CD4-positive, alpha-beta memory T cell (primary cell): ENCODE measurements at regions not wholly inside any gene's neighbourhood (a gene's known extent, or its start where the extent isn't known, plus 50 kb on each side); places are given as distances from the start of the nearest gene placed in this dataset.
A peak's percentile ranks its signal among the peaks of the same experiment; 100 is the strongest.

Source experiments
- CTCF ChIA-PET: fragments of 350-600 bp; sonication (Branson Sonifier 250); formaldehyde crosslinking; loops from one replicate; lab custom pipeline; 2021; ENCODE audit warnings: inconsistent platforms; ENCODE audit not compliant: partially characterized antibody; lab: Charles Lee
- POLR2A ChIA-PET: fragments of 350-600 bp; sonication (Branson Sonifier 250); formaldehyde crosslinking; loops from one replicate; lab custom pipeline; 2021; ENCODE audit not compliant: partially characterized antibody; lab: Charles Lee
- DNase-seq, 5 donors: peaks; one replicate each; pipeline versions ENCODE4 v3.0.0 to v3.0.0-alpha.2; 2020 to 2022; ENCODE audit warnings: mixed read lengths in 1 of 5
- H3K27ac ChIP-seq: one replicate; pipeline ENCODE4 v1.7.0; 2013; ENCODE audit warnings: low read depth, low read length
- H3K27me3 ChIP-seq: 2 replicates; pipeline ENCODE4 v1.7.0; 2013; ENCODE audit warnings: mild to moderate bottlenecking, low read length, moderate library complexity; ENCODE audit not compliant: insufficient read depth
- H3K36me3 ChIP-seq: 2 replicates; pipeline ENCODE4 v1.7.0; 2013; ENCODE audit warnings: mild to moderate bottlenecking, low read length, moderate library complexity; ENCODE audit not compliant: insufficient read depth
- H3K4me1 ChIP-seq: 2 replicates; pipeline ENCODE4 v1.7.0; 2013; ENCODE audit warnings: mild to moderate bottlenecking, low read length, moderate library complexity; ENCODE audit not compliant: insufficient read depth
- H3K4me3 ChIP-seq, 2 donors: one replicate each; pipeline ENCODE4 v1.7.0; 2013; ENCODE audit warnings: low read length in 2 of 2, mild to moderate bottlenecking in 1 of 2
- H3K9me3 ChIP-seq, 2 donors: one replicate each; pipeline ENCODE4 v1.7.0; 2013; ENCODE audit warnings: low read length in 2 of 2, control low read depth in 1 of 2; ENCODE audit not compliant: control insufficient read depth in 1 of 2
- H3K27ac Mint-ChIP-seq, 7 donors: one replicate each; pipeline ENCODE4 v1.8.0; 2020 to 2021; ENCODE audit warnings: mixed read lengths in 7 of 7, mild to moderate bottlenecking in 6 of 7, inconsistent platforms in 3 of 7, moderate library complexity in 3 of 7
- H3K27me3 Mint-ChIP-seq, 2 donors: one replicate each; pipeline ENCODE4 v1.8.0; 2020 to 2021; ENCODE audit warnings: mixed read lengths in 2 of 2
- H3K36me3 Mint-ChIP-seq, 2 donors: one replicate each; pipeline ENCODE4 v1.8.0; 2020 to 2021; ENCODE audit warnings: mixed read lengths in 2 of 2, inconsistent platforms in 1 of 2, mild to moderate bottlenecking in 1 of 2
- H3K4me1 Mint-ChIP-seq, 4 donors: one replicate each; pipeline ENCODE4 v1.8.0; 2020 to 2021; ENCODE audit warnings: mixed read lengths in 4 of 4, mild to moderate bottlenecking in 1 of 4
- H3K4me3 Mint-ChIP-seq, 8 donors: one replicate each; pipeline ENCODE4 v1.8.0; 2020 to 2021; ENCODE audit warnings: mixed read lengths in 8 of 8, mild to moderate bottlenecking in 7 of 8, moderate library complexity in 6 of 8, inconsistent platforms in 3 of 8
- H3K9me3 Mint-ChIP-seq, 8 donors: one replicate each; pipeline ENCODE4 v1.8.0; 2020 to 2021; ENCODE audit warnings: mixed read lengths in 8 of 8, mild to moderate bottlenecking in 5 of 8, inconsistent platforms in 3 of 8, moderate library complexity in 1 of 8
- intact Hi-C: fragments of 100-400 bp; cut with micrococcal nuclease; formaldehyde crosslinking; loops from one replicate; pipeline ENCODE4 v1.15.1; 2023

GRCh38 chr6:71642120-71642519, 244.2 kb upstream of the RIMS1 start:
- no peak for DNase-seq
- H3K27ac Mint-ChIP-seq, result no peak overlapping the region
- POLR2A ChIA-PET, result no interaction called here
- H3K4me1 Mint-ChIP-seq, result no peaks in the 10 kb centered on the region
- intact Hi-C loops, result no loop called here
- Histone ChIP-seq H3K27me3 (no peaks in the 10 kb centered on the region), H3K36me3 (no peaks in the 10 kb centered on the region), H3K9me3 (no peaks in the 10 kb centered on the region), H3K4me3 (no peak overlapping the region), H3K4me1 (no peaks in the 10 kb centered on the region), H3K27ac (no peak overlapping the region)
- no peaks in the 10 kb centered on the region for H3K27me3 Mint-ChIP-seq
- CTCF ChIA-PET, result no interaction called here
- no peak overlapping the region for H3K4me3 Mint-ChIP-seq
- H3K36me3 Mint-ChIP-seq, result no peaks in the 10 kb centered on the region
- peaks cover 0 to 6% (median 2%) of the 10 kb centered on the region in 8 donors for H3K9me3 Mint-ChIP-seq

GRCh38 chr6:71642793-71643192, 243.6 kb upstream of the RIMS1 start:
- no peak overlapping the region for H3K4me3 ChIP-seq
- H3K9me3 ChIP-seq, result no peaks in the 10 kb centered on the region
- ChIA-PET CTCF (no interaction called here), POLR2A (no interaction called here)
- H3K27ac ChIP-seq, result no peak overlapping the region
- Mint-ChIP-seq H3K4me1 (no peaks in the 10 kb centered on the region), H3K27me3 (no peaks in the 10 kb centered on the region), H3K27ac (no peak overlapping the region), H3K36me3 (no peaks in the 10 kb centered on the region), H3K9me3 (peaks cover 0 to 3% (median under 1%) of the 10 kb centered on the region in 8 donors), H3K4me3 (no peak overlapping the region)
- H3K4me1 ChIP-seq, result no peaks in the 10 kb centered on the region
- H3K27me3 ChIP-seq, result no peaks in the 10 kb centered on the region
- no peak for DNase-seq
- intact Hi-C loops, result no loop called here
- H3K36me3 ChIP-seq, result no peaks in the 10 kb centered on the region

GRCh38 chr6:71645299-71645698, 241.1 kb upstream of the RIMS1 start:
- Mint-ChIP-seq H3K27me3 (no peaks in the 10 kb centered on the region), H3K4me1 (no peaks in the 10 kb centered on the region), H3K27ac (no peak overlapping the region), H3K4me3 (no peak overlapping the region), H3K9me3 (peaks cover 0 to 2% (median 0%) of the 10 kb centered on the region in 8 donors), H3K36me3 (no peaks in the 10 kb centered on the region)
- intact Hi-C loops, result no loop called here
- no peaks in the 10 kb centered on the region for H3K4me1 ChIP-seq
- H3K27ac ChIP-seq, result no peak overlapping the region
- no peak for DNase-seq
- ChIA-PET CTCF (no interaction called here), POLR2A (no interaction called here)
- H3K9me3 ChIP-seq, result no peaks in the 10 kb centered on the region
- H3K36me3 ChIP-seq, result no peaks in the 10 kb centered on the region
- H3K4me3 ChIP-seq, result no peak overlapping the region
- H3K27me3 ChIP-seq, result no peaks in the 10 kb centered on the region

GRCh38 chr6:71649915-71650314, 236.4 kb upstream of the RIMS1 start:
- no peaks in the 10 kb centered on the region for H3K9me3 ChIP-seq
- H3K27me3 ChIP-seq, result no peaks in the 10 kb centered on the region
- peaks cover 0 to 4% (median 0%) of the 10 kb centered on the region in 8 donors for H3K9me3 Mint-ChIP-seq
- intact Hi-C loops, result no loop called here
- H3K27me3 Mint-ChIP-seq, result no peaks in the 10 kb centered on the region
- no peaks in the 10 kb centered on the region for H3K36me3 ChIP-seq
- no peak overlapping the region for H3K27ac Mint-ChIP-seq
- no peak overlapping the region for H3K4me3 ChIP-seq
- no peaks in the 10 kb centered on the region for H3K36me3 Mint-ChIP-seq
- no peak overlapping the region for H3K4me3 Mint-ChIP-seq
- ChIA-PET CTCF (no interaction called here), POLR2A (no interaction called here)
- no peak overlapping the region for H3K27ac ChIP-seq
- DNase-seq, result peak in 1 of 5 donors; percentile 25
- H3K4me1 ChIP-seq, result no peaks in the 10 kb centered on the region
- no peaks in the 10 kb centered on the region for H3K4me1 Mint-ChIP-seq

GRCh38 chr6:71651636-71652035, 234.7 kb upstream of the RIMS1 start:
- Mint-ChIP-seq H3K27ac (no peak overlapping the region), H3K4me3 (no peak overlapping the region), H3K27me3 (no peaks in the 10 kb centered on the region), H3K9me3 (peaks cover 0 to 4% (median 0%) of the 10 kb centered on the region in 8 donors), H3K4me1 (no peaks in the 10 kb centered on the region), H3K36me3 (no peaks in the 10 kb centered on the region)
- DNase-seq, result no peak
- intact Hi-C loops, result no loop called here
- Histone ChIP-seq H3K4me3 (no peak overlapping the region), H3K27ac (no peak overlapping the region), H3K9me3 (no peaks in the 10 kb centered on the region), H3K36me3 (no peaks in the 10 kb centered on the region), H3K27me3 (no peaks in the 10 kb centered on the region), H3K4me1 (no peaks in the 10 kb centered on the region)
- ChIA-PET POLR2A (no interaction called here), CTCF (no interaction called here)

- ChIA-PET CTCF (no interaction called here), POLR2A (no interaction called here)
- H3K27ac ChIP-seq, result no peak overlapping the region
- no peak overlapping the region for H3K4me3 ChIP-seq
- H3K9me3 ChIP-seq, result no peaks in the 10 kb centered on the region
- Mint-ChIP-seq H3K4me3 (no peak overlapping the region), H3K27me3 (no peaks in the 10 kb centered on the region), H3K9me3 (peaks cover 0 to 5% (median 0%) of the 10 kb centered on the region in 8 donors), H3K4me1 (no peaks in the 10 kb centered on the region), H3K27ac (no peak overlapping the region), H3K36me3 (no peaks in the 10 kb centered on the region)
- intact Hi-C loops, result no loop called here
- DNase-seq, result no peak
- H3K4me1 ChIP-seq, result no peaks in the 10 kb centered on the region
- no peaks in the 10 kb centered on the region for H3K27me3 ChIP-seq
- no peaks in the 10 kb centered on the region for H3K36me3 ChIP-seq
Observed at GRCh38 chr6:71656121-71656520, 230.2 kb upstream of the RIMS1 start.

GRCh38 chr6:71665931-71666330, 220.4 kb upstream of the RIMS1 start:
- Histone ChIP-seq H3K9me3 (no peaks in the 10 kb centered on the region), H3K27ac (no peak overlapping the region), H3K36me3 (no peaks in the 10 kb centered on the region), H3K4me3 (no peak overlapping the region), H3K4me1 (no peaks in the 10 kb centered on the region), H3K27me3 (no peaks in the 10 kb centered on the region)
- intact Hi-C loops, result no loop called here
- POLR2A ChIA-PET, result no interaction called here
- H3K4me1 Mint-ChIP-seq, result no peaks in the 10 kb centered on the region
- H3K9me3 Mint-ChIP-seq, result peaks cover 0 to 4% (median 1%) of the 10 kb centered on the region in 8 donors
- CTCF ChIA-PET, result no interaction called here
- DNase-seq, result no peak
- no peaks in the 10 kb centered on the region for H3K27me3 Mint-ChIP-seq
- no peak overlapping the region for H3K27ac Mint-ChIP-seq
- H3K36me3 Mint-ChIP-seq, result no peaks in the 10 kb centered on the region
- no peak overlapping the region for H3K4me3 Mint-ChIP-seq

GRCh38 chr6:71672876-71673275, 213.5 kb upstream of the RIMS1 start:
- no peaks in the 10 kb centered on the region for H3K36me3 ChIP-seq
- Mint-ChIP-seq H3K9me3 (peaks cover 0 to 3% (median 0%) of the 10 kb centered on the region in 8 donors), H3K4me3 (no peak overlapping the region), H3K27ac (no peak overlapping the region), H3K36me3 (no peaks in the 10 kb centered on the region), H3K27me3 (no peaks in the 10 kb centered on the region), H3K4me1 (no peaks in the 10 kb centered on the region)
- no peaks in the 10 kb centered on the region for H3K4me1 ChIP-seq
- H3K4me3 ChIP-seq, result no peak overlapping the region
- CTCF ChIA-PET, result no interaction called here
- DNase-seq, result no peak
- intact Hi-C loops, result no loop called here
- no peak overlapping the region for H3K27ac ChIP-seq
- no peaks in the 10 kb centered on the region for H3K27me3 ChIP-seq
- no peaks in the 10 kb centered on the region for H3K9me3 ChIP-seq
- POLR2A ChIA-PET, result no interaction called here
